ENCODE measurements at regions not wholly inside any gene's neighbourhood (a gene's known extent, or its start where the extent isn't known, plus 50 kb on each side); places are given as distances from the start of the nearest gene placed in this dataset.

DNA sequence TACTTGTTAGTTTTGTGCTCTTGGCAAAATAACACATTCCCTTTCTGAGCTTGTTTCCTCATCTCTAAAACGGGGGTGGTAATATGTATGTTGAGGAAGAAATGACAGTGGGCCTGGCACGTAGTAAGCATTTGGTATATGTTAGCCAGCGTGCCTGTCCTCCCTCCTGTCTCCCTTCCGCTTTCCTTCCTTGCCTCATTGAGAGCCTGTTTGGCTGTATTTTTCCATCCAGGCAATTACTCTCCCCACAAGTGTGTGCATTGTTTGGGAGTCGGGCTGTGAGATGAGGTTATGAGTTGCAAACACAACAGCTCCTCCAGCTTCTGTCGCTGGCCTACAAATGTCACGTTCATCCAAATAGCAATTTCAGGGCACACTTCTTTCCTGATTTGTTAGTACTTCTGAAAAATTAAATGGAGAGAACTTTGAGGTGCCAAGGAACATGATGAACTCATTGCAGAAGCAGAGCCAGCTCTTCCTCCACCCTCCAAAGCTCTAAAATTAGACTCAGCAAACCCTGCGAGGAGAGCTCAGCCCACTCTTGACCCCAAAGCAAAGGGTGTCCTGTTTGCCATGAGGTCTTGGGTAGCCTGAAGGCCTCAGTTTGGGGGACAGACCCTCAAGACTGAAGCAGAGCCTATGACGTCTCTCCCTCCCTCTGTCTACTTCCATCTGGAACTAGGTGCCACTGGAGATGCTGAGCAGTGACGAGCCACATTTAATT lies 50.7 kb upstream of the TOX2 start:
- TF ChIP-seq, protein P1, sequence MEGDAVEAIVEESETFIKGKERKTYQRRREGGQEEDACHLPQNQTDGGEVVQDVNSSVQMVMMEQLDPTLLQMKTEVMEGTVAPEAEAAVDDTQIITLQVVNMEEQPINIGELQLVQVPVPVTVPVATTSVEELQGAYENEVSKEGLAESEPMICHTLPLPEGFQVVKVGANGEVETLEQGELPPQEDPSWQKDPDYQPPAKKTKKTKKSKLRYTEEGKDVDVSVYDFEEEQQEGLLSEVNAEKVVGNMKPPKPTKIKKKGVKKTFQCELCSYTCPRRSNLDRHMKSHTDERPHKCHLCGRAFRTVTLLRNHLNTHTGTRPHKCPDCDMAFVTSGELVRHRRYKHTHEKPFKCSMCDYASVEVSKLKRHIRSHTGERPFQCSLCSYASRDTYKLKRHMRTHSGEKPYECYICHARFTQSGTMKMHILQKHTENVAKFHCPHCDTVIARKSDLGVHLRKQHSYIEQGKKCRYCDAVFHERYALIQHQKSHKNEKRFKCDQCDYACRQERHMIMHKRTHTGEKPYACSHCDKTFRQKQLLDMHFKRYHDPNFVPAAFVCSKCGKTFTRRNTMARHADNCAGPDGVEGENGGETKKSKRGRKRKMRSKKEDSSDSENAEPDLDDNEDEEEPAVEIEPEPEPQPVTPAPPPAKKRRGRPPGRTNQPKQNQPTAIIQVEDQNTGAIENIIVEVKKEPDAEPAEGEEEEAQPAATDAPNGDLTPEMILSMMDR (IDR thresholded peaks at IDR 0.05; ENCODE audit: low read depth, low read length), result no peak
- no peak overlapping the region for H3K4me3 ChIP-seq (ENCODE audit: low read depth, low read length)

DNA sequence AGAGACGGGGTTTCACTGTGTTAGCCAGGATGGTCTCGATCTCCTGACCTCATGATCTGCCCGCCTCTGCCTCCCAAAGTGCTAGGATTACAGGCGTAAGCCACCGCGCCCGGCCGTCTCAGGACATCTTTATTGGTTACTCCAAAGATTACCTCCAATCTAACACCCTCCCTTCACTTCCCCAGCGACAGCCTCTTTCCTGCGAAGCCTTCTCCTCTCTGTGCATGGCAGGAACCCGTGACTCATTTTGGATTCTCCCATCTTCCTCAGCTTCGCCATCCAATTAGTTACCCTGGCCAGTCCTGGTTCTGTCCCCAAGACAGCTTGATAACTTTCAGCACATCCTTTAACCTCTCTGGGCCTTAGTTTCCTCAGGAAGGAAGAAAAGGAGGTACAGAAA lies 51.3 kb upstream of the TOX2 start:
- TF ChIP-seq, protein P1 (IDR thresholded peaks at IDR 0.05; ENCODE audit: low read depth, low read length), result no peak
- no peak overlapping the region for H3K4me3 ChIP-seq (ENCODE audit: low read depth, low read length)

DNA sequence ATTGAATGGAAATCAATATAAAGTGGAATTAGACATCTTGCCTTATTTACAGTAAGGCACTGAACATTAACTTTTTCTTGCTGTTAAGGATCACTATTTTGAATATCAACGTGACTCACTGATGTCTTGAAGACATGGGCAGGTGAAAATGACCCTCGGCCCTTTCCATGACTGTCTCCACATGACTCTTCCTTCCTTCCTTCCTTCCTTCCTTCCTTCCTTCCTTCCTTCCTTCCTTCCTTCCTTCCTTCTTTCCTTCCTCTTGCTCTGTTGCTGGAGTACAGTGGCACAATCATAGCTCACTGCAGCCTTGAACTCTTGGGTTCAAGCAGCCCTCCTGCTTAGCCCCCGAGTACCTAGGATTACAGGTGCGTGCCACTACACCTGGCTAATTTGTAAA lies 52.2 kb upstream of the TOX2 start:
- H3K4me3 ChIP-seq (ENCODE audit: low read depth, low read length), result no peak overlapping the region

DNA sequence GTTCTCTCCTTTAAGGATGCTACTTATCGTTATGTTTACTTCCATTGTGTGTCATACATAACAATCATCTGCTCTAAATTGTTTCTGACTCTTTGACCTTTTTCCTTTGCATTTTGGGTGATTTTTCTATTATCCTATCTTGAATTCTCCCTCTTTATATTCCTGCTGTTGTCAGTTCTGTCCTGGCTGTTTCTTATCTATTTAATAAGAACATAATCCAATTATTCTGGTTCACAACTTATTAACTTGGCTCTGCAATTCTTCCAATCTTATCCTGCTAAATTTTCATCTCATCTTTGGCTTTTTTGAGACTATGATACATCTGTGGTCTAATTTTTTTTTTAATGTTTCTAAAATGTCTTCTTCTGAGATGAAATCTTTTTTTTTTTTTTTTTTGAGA lies 54.7 kb upstream of the TOX2 start:
- TF ChIP-seq, protein P1 (IDR thresholded peaks at IDR 0.05; ENCODE audit: low read depth, low read length), result no peak
- no peak overlapping the region for H3K4me3 ChIP-seq (ENCODE audit: low read depth, low read length)

More for the DNA sequence above, 52.2 kb upstream of the TOX2 start:
- TF ChIP-seq, protein P1 (IDR thresholded peaks at IDR 0.05; ENCODE audit: low read depth, low read length), result no peak

DNA sequence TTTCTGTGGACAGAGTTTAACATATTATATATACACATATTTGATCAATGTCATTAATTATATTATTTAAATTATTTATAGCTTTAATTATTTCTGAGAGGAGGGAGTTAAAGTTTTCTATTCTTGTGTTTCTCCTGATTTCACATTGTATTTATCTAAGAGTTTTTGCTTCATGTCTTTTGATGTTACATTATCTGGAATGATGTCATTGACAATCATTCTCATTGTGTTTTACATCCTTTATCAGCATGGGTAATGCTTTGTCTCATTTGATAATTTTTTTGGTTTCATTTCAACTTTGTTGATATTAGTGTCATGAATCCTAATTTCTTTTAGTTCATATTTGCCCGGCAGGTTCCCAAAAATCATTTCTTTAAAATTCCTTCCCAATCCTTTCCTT lies 56.7 kb upstream of the TOX2 start:
- no peak overlapping the region for H3K4me3 ChIP-seq (ENCODE audit: low read depth, low read length)

DNA sequence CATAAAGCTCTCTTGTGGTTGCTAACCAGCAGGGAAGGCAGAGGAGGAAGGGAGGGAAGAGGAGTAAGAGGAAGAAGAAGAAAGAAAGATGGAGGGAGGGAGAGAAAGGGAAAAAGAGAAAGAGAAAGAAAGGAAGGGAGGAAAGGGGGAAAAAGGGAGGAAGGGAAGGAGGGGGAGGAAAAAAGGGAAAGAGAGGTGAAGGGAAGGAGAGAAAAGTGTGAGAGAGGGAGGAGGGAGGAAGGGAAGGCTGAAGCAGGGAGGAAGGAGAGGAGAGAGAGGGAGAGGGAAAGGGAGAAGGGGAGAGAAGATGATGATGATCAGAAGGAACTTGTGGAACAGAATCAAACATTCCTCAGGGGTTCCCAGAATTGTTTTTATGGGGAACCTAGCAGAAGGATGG lies 57.5 kb upstream of the TOX2 start:
- TF ChIP-seq, protein P1 (IDR thresholded peaks at IDR 0.05; ENCODE audit: low read depth, low read length), result no peak

More for the DNA sequence above, 56.7 kb upstream of the TOX2 start:
- TF ChIP-seq, protein P1 (IDR thresholded peaks at IDR 0.05; ENCODE audit: low read depth, low read length), result no peak

DNA sequence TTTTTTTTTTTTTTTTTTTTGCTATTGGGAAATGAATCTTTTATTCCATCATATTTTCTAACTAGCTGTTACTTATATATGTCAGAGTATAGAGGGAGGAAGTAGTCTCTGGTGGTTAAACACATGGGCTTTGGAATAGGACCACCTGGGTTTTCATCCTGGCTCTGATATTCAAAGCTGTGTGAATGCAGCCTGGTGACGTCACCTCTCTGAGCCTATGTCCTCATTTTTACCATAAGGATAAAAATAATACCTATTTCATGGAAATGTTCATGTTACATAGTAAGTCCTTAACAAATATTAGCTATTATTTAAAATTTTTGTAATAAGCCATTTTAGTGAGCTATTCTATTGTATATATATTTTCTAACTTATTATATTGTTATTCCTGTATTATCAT lies 58.8 kb upstream of the TOX2 start:
- no peak overlapping the region for H3K4me3 ChIP-seq (ENCODE audit: low read depth, low read length)
- TF ChIP-seq, protein P1 (IDR thresholded peaks at IDR 0.05; ENCODE audit: low read depth, low read length), result no peak

More for the DNA sequence above, 57.5 kb upstream of the TOX2 start:
- no peak overlapping the region for H3K4me3 ChIP-seq (ENCODE audit: low read depth, low read length)
